SIG-M5 (cell line): ENCODE measurements at regions not wholly inside any gene's neighbourhood (a gene's known extent, or its start where the extent isn't known, plus 50 kb on each side); places are given as distances from the start of the nearest gene placed in this dataset.
"Not testable (repeated sequence)": the region's sequence is repeated elsewhere in the genome, so short reads cannot be mapped to it uniquely, and the experiment has no call there.

Source experiments
- DNase-seq: peaks from one replicate; lab custom pipeline; 2025; lab: John Stamatoyannopoulos, UW

- DNase-seq, result no peak
Measured at GRCh38 chrX:150213481-150214030, 149.6 kb upstream of the MAMLD1 start.

- DNase-seq, result not testable (repeated sequence)
Measured at GRCh38 chrX:150216000-150216399, 147.1 kb upstream of the MAMLD1 start.

DNA sequence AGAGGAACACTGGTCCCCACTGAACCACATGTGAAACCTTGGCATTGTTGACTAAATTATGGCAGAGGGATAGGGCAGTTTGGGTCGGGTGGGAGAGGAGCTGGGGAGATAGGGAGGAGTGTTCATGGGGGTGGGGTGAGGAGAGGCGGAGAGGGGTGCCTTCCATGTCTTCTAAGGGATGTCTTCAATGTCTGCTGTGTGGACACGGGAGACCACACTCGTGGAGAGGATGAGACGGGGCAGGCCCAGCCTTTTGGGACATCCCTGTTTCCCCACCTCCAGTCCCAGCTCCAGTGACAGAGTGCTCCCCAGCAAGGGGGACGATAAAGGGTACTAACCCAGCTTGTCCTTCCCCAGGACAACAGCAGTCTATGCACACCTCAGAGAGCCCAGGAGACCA, 146.4 kb upstream of the MAMLD1 start:
- DNase-seq, result no peak

DNA sequence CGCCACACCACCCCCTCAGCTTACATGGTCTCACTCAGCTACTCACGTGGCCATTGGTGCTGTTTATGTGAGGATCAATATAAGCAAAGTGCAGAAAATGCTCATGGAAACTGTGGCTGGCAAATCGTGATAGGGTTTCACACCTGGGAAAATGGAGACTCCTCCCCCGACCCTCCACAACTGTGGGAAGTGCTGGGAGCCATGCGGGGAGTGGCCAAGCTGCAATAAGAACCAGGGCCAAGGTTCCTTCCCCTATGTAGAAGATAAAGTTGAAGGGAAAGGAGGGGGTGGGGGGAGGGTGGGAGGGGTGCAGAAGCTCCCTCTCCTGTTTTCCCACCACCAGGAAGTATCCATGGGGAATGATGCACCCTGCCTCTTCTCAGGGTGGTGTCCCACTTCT, 145.5 kb upstream of the MAMLD1 start:
- no peak for DNase-seq

DNA sequence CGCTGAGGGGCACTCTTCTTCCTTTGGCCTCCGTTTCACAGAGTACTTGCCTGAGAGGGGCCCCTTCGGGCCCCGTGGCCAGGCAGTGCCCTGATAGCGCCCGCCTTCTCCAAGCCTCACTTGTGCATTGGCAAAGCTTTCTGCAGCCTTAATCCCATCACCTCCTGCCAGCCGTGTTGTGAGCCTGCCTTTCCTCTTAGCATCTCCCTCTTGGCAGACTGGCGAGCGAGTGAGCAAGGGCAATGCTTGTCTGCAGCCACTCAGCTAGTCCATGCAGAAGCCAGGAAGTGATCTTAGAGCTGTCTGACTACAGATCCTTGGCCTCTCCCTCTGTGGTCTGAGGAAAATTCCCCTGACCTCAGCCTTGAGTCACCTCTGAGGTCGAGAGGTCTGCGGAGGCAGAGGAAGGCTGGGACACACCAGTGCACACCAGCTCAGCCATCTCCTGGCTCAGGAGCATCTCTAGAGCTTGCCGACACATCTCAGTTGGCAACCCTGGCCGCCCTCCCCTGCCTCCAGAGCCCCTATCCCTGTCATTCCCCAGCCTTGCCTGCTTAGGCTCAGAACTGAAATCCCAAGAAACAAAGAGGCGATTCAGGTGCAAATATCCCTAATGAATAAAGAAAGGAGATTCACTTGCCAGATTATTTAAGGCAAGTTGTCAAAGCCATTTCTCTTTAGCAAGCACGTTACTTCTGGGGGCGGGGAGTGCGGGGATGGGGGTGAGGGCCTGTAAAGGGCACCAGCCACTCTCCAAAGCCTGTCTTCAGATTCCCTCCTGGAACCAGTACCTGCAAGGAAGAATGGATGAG, 143.5 kb upstream of the MAMLD1 start:
- DNase-seq, result no peak

DNA sequence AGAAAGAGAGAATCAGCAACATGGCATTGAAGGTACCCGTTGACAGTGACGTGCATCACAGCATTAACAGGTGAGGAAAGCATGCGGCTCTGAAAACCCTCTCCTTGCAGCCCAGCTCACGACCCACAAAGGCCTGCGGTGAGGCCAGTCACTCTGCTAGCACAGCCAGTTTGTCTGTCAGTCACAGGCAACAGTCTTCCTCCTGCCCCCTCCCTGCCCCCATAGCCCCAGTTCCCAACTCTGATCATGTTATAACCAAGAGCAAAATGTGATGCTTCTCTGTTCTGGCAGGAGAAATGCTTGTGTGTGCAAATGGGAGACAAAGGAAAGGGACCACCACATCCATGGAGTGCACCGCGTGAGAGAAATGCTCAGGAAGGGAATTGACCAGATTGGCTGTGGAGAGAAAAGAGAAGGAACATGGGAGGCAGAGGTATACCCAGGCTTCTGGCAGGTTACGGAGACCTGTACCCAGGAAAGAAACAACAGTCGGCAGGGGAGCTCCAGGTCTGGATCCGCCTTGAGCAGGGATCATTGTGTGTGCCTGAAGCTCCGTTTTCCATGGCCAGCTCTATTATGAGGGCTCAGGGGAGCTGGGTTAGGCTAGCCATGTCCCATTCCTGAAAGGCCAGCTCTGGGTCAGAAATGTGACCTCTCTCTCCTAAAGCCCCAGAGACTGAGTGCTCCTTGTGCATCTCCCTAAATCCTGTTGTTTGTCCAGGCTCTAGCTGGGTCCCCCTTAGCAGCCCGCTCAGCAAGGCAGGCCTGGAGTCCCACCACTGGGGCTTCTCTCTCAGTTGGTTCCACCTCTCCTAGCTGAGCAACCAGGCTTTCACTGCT, 139.7 kb upstream of the MAMLD1 start:
- DNase-seq, result no peak

- no peak for DNase-seq
Measured at GRCh38 chrX:150224676-150225075, 138.4 kb upstream of the MAMLD1 start.

DNA sequence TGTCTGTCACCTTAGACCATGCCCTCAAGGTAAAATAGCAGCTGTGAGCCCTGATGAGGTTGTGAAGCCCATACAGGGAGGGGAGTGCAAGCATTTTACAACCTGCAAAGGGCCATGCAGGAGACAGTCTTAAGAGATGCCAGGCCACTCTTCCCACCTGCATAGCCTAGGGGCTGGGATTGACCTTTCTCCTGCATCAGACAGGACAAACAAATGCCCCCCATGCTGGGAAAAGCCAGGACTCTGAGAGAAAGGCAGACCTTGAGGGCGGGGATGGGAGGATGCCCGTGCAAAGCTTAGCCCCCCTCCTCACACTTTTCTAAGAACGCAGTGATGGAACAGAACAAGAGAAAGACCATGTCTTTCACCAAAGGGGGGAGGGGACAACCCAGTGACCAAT, 137.9 kb upstream of the MAMLD1 start:
- DNase-seq, result no peak

GRCh38 chrX:150225756-150226155, 137.4 kb upstream of the MAMLD1 start:
- DNase-seq, result no peak

DNA sequence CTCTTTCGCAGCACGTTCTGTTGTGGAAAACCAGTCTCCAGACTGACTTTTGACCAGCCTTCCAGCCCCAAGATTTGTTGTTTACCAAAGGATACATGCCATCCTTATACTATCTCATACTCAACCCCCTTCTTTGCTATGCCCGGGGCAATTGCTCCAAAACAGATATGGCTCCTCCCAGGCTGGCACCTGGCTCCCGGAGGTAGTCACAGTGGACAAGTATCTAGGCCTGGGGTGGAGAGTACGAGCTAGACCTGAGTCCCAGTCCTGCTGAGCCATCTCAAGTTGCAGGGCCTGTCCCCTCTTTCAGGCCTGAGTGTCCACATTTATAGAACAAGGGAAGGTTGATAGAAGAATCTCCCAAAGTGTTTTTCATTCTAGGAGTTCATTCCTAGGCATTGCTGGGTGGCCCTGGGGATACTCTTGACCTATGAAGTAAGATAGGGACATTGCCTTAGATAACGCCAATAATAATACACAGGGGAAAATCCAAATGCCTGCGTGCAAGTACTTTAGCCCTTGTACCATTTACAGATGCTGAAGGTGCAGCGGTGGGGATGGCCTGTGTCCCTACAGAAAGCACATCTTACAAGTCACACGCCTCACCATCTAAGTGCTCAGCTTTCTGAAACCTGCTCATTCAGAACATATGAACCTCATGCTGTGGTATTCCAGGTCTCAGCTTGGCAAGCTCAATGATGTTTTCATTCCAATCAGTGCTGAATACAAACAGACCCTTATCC, 136.7 kb upstream of the MAMLD1 start:
- DNase-seq, result no peak

DNA sequence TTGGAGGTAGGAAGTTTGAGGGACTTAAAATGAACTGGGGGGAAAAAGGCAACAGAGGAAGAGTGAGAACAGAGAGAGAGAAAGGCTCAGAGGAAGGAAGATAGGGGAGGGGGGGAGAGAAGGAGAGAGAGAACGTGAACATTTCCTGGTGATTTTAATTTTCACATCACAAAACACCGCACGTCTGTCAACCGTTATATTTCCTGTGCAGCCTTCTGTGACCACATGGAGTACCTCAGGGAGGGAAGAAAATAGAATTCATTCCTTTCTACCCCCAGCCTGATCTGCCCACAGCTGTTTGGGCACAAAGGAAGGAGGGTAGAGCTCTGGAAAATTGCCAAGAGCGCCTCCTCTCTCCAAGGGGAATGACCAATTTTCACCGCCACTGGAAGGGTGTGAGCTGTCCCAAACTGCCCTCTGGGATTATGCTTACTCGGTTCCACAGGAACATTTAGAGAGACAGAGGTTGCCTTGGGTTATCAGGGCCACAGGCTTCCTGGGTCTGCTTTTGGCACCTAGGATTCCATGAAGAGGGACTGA, 135.7 kb upstream of the MAMLD1 start:
- no peak for DNase-seq

DNA sequence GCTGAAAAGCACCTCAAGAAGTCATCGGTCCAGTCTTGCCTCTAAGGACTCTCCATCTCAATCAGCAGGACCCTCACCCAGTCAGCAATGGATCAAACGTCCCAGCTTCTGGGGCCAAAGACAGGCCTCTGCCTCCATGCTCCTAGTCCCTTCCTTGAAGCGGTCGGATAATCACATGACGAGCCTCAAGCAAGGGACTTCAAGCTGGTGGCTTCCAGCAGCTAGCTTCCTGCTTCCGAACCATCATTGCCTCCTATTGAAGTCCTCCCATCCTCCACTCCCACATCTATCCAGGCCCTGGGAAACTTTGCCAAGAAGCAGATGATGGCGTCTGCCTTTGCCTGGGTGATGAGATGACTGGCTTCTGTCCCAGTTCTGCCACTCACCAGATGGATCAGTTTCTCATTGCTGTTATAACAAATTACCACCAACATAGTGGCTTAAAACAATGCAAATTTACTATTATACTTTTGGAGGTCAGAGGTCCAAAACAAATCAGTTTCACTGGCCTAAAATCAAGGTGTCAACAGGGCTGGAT, 135.2 kb upstream of the MAMLD1 start:
- no peak for DNase-seq

- no peak for DNase-seq
Measured at GRCh38 chrX:150228431-150228830, 134.7 kb upstream of the MAMLD1 start.

DNA sequence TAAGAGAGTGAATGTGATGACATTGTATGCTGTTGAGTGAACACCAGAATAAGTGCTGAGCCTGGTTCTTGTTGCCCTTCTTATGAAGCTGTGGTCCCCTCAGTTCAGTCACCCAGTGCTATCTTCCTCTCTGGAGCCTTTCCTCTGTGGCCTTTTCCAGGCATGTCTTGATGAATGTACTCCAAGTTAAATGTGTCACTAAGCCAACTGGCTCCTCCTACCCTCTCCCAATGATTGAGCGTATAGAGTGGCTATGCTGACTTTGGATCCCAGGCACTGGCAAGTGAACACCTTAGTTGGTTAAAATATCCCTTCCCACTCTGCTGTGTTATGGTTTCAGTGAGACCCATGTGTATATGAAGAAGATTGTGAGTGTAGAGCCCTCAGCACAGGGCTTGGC, 134.1 kb upstream of the MAMLD1 start:
- DNase-seq, result no peak

- DNase-seq, result no peak
Measured at GRCh38 chrX:150229481-150229880, 133.6 kb upstream of the MAMLD1 start.

DNA sequence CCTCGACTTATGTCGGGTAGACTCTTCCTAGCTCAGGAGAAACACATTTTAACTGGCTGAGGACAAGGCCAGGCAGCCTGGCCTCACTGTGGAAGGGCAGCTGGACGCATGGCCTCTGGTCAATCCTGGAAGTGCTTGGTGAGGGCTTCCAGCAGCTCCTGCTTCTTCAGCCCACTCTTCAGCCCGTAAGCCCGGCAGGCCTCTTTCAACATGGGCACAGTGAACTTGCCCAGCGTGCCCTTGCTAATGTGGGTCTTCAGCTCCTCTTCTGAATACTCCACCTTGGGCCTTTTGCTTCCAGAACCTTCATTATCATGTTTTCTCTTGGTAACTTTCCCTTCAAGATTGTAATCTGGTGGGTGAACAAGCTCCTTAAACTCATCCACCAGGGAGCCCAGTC, 132.2 kb upstream of the MAMLD1 start:
- not testable (repeated sequence) for DNase-seq

DNA sequence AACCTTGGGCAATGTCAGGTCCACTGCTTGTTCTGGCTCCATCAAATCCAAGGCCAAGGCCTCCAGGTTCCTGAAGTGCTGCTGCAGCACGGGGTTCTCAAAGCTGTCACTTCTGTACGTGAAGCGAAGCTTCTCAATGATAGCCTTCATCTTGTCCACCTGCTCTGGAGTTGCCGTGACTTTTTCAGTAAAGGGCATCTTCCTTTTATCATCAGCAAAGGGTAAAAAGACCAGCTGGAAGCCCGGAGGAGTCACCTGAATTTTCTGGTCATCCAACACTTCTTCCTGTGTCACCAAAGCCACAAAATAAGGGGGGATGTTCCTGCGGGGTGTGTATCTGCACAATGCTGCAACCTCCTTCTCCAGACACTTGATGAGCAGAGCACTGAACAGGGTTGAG, 131.7 kb upstream of the MAMLD1 start:
- not testable (repeated sequence) for DNase-seq

DNA sequence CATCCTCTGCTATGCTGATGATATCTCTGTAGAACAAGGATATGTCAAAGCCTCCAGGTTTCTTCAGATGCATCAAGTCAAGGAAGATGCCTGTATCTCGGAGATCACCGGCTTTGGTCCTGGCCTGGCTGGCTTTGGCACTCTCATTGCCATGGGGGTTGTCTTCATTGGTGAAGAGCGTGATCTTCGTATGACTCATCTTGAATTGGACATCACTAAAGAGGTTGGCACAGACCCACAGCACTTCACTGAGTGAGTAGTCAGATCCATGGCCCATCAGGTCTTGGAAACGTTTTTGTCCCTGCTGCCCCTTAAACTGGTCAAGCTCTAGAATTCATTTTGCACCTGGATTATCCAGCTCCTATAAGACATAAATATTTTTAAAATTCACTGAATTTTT, 130.9 kb upstream of the MAMLD1 start:
- DNase-seq, result not testable (repeated sequence)

- no peak for DNase-seq
Measured at GRCh38 chrX:150234126-150234525, 129.0 kb upstream of the MAMLD1 start.

- no peak for DNase-seq
Measured at GRCh38 chrX:150236327-150236726, 126.8 kb upstream of the MAMLD1 start.

- DNase-seq, result no peak
Measured at GRCh38 chrX:150238632-150239382, 124.3 kb upstream of the MAMLD1 start.
